HL-60 (cell line): ENCODE measurements at regions not wholly inside any gene's neighbourhood (a gene's known extent, or its start where the extent isn't known, plus 50 kb on each side); places are given as distances from the start of the nearest gene placed in this dataset.

Source experiments
- CTCF ChIP-seq: IDR thresholded peaks from one replicate; pipeline ENCODE4 v1.5.1; 2011; ENCODE audit warnings: low read length, control low read depth, inconsistent platforms; ENCODE audit not compliant: insufficient read depth
- REST ChIP-seq: IDR thresholded peaks from 2 replicates; pipeline ENCODE4 v1.6.1; 2012; ENCODE audit warnings: low read depth; ENCODE audit not compliant: insufficient replicate concordance

- no peak for TF ChIP-seq REST
- TF ChIP-seq CTCF = no peak
These were observed 266.7 kb upstream of the RAB4A start for GRCh38 chr1:229004066-229004833.
